ENCODE measurements at regions not wholly inside any gene's neighbourhood (a gene's known extent, or its start where the extent isn't known, plus 50 kb on each side); places are given as distances from the start of the nearest gene placed in this dataset.

DNA sequence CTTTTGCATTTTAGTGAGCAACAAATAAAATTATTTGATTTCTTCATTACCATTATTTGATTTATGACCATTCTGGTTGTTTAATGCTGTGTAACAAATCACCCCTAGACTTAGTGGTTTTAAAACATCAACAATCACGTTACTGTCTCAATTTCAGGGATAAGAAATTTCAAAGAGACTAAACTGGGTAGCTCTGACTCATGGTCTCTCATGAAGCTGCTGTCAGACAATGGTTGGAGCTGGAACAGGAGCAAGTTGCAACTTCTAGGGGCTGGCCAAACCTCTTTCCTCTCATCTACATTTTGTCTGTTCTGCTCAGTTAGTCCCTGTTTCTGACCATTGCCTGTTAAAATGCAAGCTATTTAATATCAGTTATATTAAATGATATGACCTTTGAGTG lies 517.0 kb downstream of the KCNH5 start:
- Histone ChIP-seq H3K27me3 (ENCODE audit: insufficient read depth, low read length) (no peaks in the 10 kb centered on the region), H3K18ac (ENCODE audit: low read length) (no peak overlapping the region), H3K4me3 (ENCODE audit: low read depth, low read length) (no peak overlapping the region), H2BK5ac (ENCODE audit: low read depth, low read length, poor library complexity) (no peak overlapping the region), H3K9ac (ENCODE audit: low read length) (no peak overlapping the region), H3K79me2 (ENCODE audit: control insufficient read depth, insufficient read depth, low read length, poor library complexity) (no peaks in the 10 kb centered on the region), H2AFZ (ENCODE audit: insufficient read depth, low read length, poor library complexity) (no peak overlapping the region), H4K8ac (ENCODE audit: low read depth, low read length) (no peak overlapping the region), H2AK5ac (ENCODE audit: low read length) (no peak overlapping the region), H2BK120ac (ENCODE audit: insufficient read depth, low read length, poor library complexity) (no peak overlapping the region), H3K23ac (ENCODE audit: low read length) (no peak overlapping the region), H3K14ac (ENCODE audit: low read length) (no peak overlapping the region), H3K9me3 (ENCODE audit: insufficient read depth, low read depth, low read length) (no peaks in the 10 kb centered on the region), H3K36me3 (ENCODE audit: control insufficient read depth in 1 of 2, insufficient read depth in 2 of 2, low read length in 2 of 2) (no peaks in the 10 kb centered on the region), H2BK12ac (ENCODE audit: low read length) (no peak overlapping the region), H3K4me1 (ENCODE audit: control insufficient read depth in 1 of 2, insufficient read depth in 2 of 2, low read length in 2 of 2) (no peaks in the 10 kb centered on the region), H3K27ac (ENCODE audit: low read depth, low read length) (no peak overlapping the region), H4K91ac (ENCODE audit: low read depth, low read length) (no peak overlapping the region), H3K79me1 (ENCODE audit: low read length) (no peaks in the 10 kb centered on the region), H3K4me2 (ENCODE audit: low read length) (no peak overlapping the region), H3K4ac (ENCODE audit: low read depth, low read length) (no peak overlapping the region), H4K12ac (ENCODE audit: low read depth, low read length) (no peak overlapping the region)
- no CpG with 5 or more reads among the region's 1 CpG for WGBS (ENCODE audit: extremely low coverage, insufficient coverage, insufficient read length)
- no peak for DNase-seq

DNA sequence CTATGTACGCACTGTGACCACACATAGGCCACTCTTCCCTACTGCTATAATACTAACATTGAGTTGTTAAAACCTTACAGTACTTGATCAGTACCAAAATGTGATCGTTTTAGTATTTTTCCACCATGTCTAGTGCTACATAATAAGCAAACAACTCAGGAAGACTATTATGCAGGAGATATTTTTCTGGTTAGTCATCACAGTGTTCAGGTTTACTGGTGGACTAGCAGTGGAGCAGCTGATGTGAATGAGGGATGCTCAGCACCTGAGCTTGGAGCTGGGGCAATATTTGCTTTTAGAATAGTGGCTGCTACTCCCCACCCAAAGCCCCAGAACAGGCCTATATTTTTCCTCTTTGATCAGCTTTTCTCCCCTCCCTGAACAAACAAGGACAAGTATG lies 513.1 kb downstream of the KCNH5 start:
- DNase-seq = peak in 1 of 2 donors; percentile 48
- no peak overlapping the region for H2BK5ac ChIP-seq (ENCODE audit: low read depth, low read length, poor library complexity)
- no peak overlapping the region for H2BK120ac ChIP-seq (ENCODE audit: insufficient read depth, low read length, poor library complexity)
- no peaks in the 10 kb centered on the region for H3K27me3 ChIP-seq (ENCODE audit: insufficient read depth, low read length)
- no peaks in the 10 kb centered on the region for H3K79me1 ChIP-seq (ENCODE audit: low read length)
- H3K23ac ChIP-seq (ENCODE audit: low read length) = no peak overlapping the region
- no peaks in the 10 kb centered on the region for H3K36me3 ChIP-seq (ENCODE audit: control insufficient read depth in 1 of 2, insufficient read depth in 2 of 2, low read length in 2 of 2)
- H4K91ac ChIP-seq (ENCODE audit: low read depth, low read length) = no peak overlapping the region
- H3K14ac ChIP-seq (ENCODE audit: low read length) = no peak overlapping the region
- no peak overlapping the region for H3K27ac ChIP-seq (ENCODE audit: low read depth, low read length)
- H4K8ac ChIP-seq (ENCODE audit: low read depth, low read length) = no peak overlapping the region
- H2BK12ac ChIP-seq (ENCODE audit: low read length) = no peak overlapping the region
- H3K18ac ChIP-seq (ENCODE audit: low read length) = no peak overlapping the region
- H2AFZ ChIP-seq (ENCODE audit: insufficient read depth, low read length, poor library complexity) = no peak overlapping the region
- H3K9ac ChIP-seq (ENCODE audit: low read length) = no peak overlapping the region
- no peak overlapping the region for H3K4me3 ChIP-seq (ENCODE audit: low read depth, low read length)
- WGBS (ENCODE audit: extremely low coverage, insufficient coverage, insufficient read length) = no CpG with 5 or more reads among the region's 2 CpGs
- no peaks in the 10 kb centered on the region for H3K9me3 ChIP-seq (ENCODE audit: insufficient read depth, low read depth, low read length)
- no peaks in the 10 kb centered on the region for H3K79me2 ChIP-seq (ENCODE audit: control insufficient read depth, insufficient read depth, low read length, poor library complexity)
- H3K4me2 ChIP-seq (ENCODE audit: low read length) = no peak overlapping the region
- H2AK5ac ChIP-seq (ENCODE audit: low read length) = no peak overlapping the region
- H3K4ac ChIP-seq (ENCODE audit: low read depth, low read length) = no peak overlapping the region
- H4K12ac ChIP-seq (ENCODE audit: low read depth, low read length) = no peak overlapping the region
- no peaks in the 10 kb centered on the region for H3K4me1 ChIP-seq (ENCODE audit: control insufficient read depth in 1 of 2, insufficient read depth in 2 of 2, low read length in 2 of 2)

DNA sequence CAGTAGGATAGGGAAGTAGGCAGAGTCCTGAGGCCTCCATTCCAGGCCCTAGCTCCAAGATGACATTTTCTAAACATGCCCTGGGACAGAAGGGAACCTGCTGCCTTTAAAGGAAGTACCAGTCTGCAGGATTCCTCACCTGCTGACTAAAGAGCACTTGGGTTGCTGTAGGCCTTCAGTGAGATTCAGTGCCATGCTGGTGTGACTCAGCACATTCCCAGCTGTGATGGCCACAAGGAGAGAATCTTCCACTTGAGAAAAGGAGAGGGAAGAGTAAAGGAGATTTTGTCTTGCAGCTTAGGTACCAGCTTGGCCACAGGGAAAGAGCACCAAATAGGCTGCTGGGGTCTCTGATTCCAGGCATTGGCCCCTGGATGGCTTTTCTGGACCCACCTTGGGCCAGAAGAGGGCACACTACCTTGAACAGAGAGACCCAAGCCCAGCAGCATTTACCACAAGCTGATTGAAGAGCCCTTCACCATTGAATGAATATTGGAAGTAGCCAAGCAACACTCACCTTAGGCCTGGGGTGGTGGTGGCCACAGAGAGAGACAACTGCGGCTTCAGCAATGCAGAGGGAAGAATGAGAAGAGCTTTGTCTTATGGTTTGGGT lies 498.3 kb downstream of the KCNH5 start:
- Histone ChIP-seq H3K27ac (ENCODE audit: low read depth, low read length) (no peak overlapping the region), H2AK5ac (ENCODE audit: low read length) (no peak overlapping the region), H4K8ac (ENCODE audit: low read depth, low read length) (no peak overlapping the region), H3K4me1 (ENCODE audit: control insufficient read depth in 1 of 2, insufficient read depth in 2 of 2, low read length in 2 of 2) (no peaks in the 10 kb centered on the region), H3K4me3 (ENCODE audit: low read depth, low read length) (no peak overlapping the region), H3K4ac (ENCODE audit: low read depth, low read length) (no peak overlapping the region), H3K23ac (ENCODE audit: low read length) (no peak overlapping the region), H3K79me2 (ENCODE audit: control insufficient read depth, insufficient read depth, low read length, poor library complexity) (no peaks in the 10 kb centered on the region), H3K9ac (ENCODE audit: low read length) (no peak overlapping the region), H2AFZ (ENCODE audit: insufficient read depth, low read length, poor library complexity) (no peak overlapping the region), H3K9me3 (ENCODE audit: insufficient read depth, low read depth, low read length) (peaks cover 2% of the 10 kb centered on the region), H2BK5ac (ENCODE audit: low read depth, low read length, poor library complexity) (no peak overlapping the region), H2BK120ac (ENCODE audit: insufficient read depth, low read length, poor library complexity) (no peak overlapping the region), H3K14ac (ENCODE audit: low read length) (no peak overlapping the region), H3K36me3 (ENCODE audit: control insufficient read depth in 1 of 2, insufficient read depth in 2 of 2, low read length in 2 of 2) (no peaks in the 10 kb centered on the region), H2BK12ac (ENCODE audit: low read length) (no peak overlapping the region), H4K12ac (ENCODE audit: low read depth, low read length) (no peak overlapping the region), H4K91ac (ENCODE audit: low read depth, low read length) (no peak overlapping the region), H3K4me2 (ENCODE audit: low read length) (no peak overlapping the region), H3K27me3 (ENCODE audit: insufficient read depth, low read length) (no peaks in the 10 kb centered on the region), H3K18ac (ENCODE audit: low read length) (no peak overlapping the region), H3K79me1 (ENCODE audit: low read length) (no peaks in the 10 kb centered on the region)
- peak in 1 of 2 donors; percentile 11 for DNase-seq
- no CpG with 5 or more reads among the region's 1 CpG for WGBS (ENCODE audit: extremely low coverage, insufficient coverage, insufficient read length)

DNA sequence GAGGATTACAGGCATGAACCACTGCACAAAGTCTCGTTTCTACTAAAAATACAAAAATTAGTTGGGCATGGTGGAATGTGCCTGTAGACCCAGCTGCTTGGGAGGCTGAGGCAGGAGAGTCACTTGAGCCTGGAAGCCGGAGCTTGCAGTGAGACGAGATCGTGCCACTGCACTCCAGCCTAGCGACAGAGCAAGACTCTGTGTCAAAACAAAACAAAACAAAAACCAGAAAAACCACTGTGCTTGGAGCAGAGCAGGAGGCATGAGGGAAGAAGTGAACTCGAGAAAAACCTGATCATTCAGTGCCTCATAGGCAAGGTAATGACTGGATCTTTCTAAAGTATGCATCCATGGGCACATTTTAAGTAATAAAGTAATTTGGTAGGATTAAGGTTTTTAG lies 487.8 kb downstream of the KCNH5 start:
- Histone ChIP-seq H3K79me2 (ENCODE audit: control insufficient read depth, insufficient read depth, low read length, poor library complexity) (no peaks in the 10 kb centered on the region), H3K23ac (ENCODE audit: low read length) (no peak overlapping the region), H2BK120ac (ENCODE audit: insufficient read depth, low read length, poor library complexity) (no peak overlapping the region), H3K14ac (ENCODE audit: low read length) (no peak overlapping the region), H4K12ac (ENCODE audit: low read depth, low read length) (no peak overlapping the region), H4K8ac (ENCODE audit: low read depth, low read length) (no peak overlapping the region), H3K79me1 (ENCODE audit: low read length) (no peaks in the 10 kb centered on the region), H3K36me3 (ENCODE audit: control insufficient read depth in 1 of 2, insufficient read depth in 2 of 2, low read length in 2 of 2) (no peaks in the 10 kb centered on the region), H3K27me3 (ENCODE audit: insufficient read depth, low read length) (no peaks in the 10 kb centered on the region), H2AK5ac (ENCODE audit: low read length) (no peak overlapping the region), H3K4ac (ENCODE audit: low read depth, low read length) (no peak overlapping the region), H2AFZ (ENCODE audit: insufficient read depth, low read length, poor library complexity) (no peak overlapping the region), H2BK5ac (ENCODE audit: low read depth, low read length, poor library complexity) (no peak overlapping the region), H3K4me2 (ENCODE audit: low read length) (no peak overlapping the region), H2BK12ac (ENCODE audit: low read length) (no peak overlapping the region), H3K4me3 (ENCODE audit: low read depth, low read length) (no peak overlapping the region), H3K9me3 (ENCODE audit: insufficient read depth, low read depth, low read length) (no peaks in the 10 kb centered on the region), H4K91ac (ENCODE audit: low read depth, low read length) (no peak overlapping the region), H3K18ac (ENCODE audit: low read length) (no peak overlapping the region), H3K27ac (ENCODE audit: low read depth, low read length) (no peak overlapping the region), H3K4me1 (ENCODE audit: control insufficient read depth in 1 of 2, insufficient read depth in 2 of 2, low read length in 2 of 2) (peaks cover 0 to 2% of the 10 kb centered on the region in 2 experiments), H3K9ac (ENCODE audit: low read length) (no peak overlapping the region)
- no CpG with 5 or more reads among the region's 6 CpGs for WGBS (ENCODE audit: extremely low coverage, insufficient coverage, insufficient read length)
- peak; percentile 27 to 83 for DNase-seq

Data from trophoblast cell (in vitro differentiated cells and primary cell).